K562 (cell line): ENCODE measurements at regions not wholly inside any gene's neighbourhood (a gene's known extent, or its start where the extent isn't known, plus 50 kb on each side); places are given as distances from the start of the nearest gene placed in this dataset.

Experiments
- CBX2 ChIP-seq: fragments of 200-600 bp; sonication (generic); IDR thresholded peaks from one replicate; pipeline ENCODE4 v1.6.1; 2012; ENCODE audit warnings: mild to moderate bottlenecking, low read length, inconsistent platforms; ENCODE audit not compliant: insufficient read depth, poor library complexity, severe bottlenecking
- CEBPZ ChIP-seq: fragments of 150-350 bp; IDR thresholded peaks from 2 replicates; pipeline ENCODE4 v1.6.1; 2014; ENCODE audit warnings: low read depth, mild to moderate bottlenecking, low read length, borderline replicate concordance
- FUS ChIP-seq: fragments of 200-400 bp; formaldehyde crosslinking; optimal IDR thresholded peaks from 2 replicates; pipeline ENCODE3; 2017; ENCODE audit warnings: low read depth, low read length
- MYC ChIP-seq, 2 experiments: fragments of 250-450 bp in 1 of 2; sonication (Bioruptor Pico) in 1 of 2; IDR thresholded peaks; 2 replicates each; pipeline versions ENCODE4 v1.5.1 to v1.6.1; 2012 to 2021; ENCODE audit warnings: low read depth in 2 of 2, borderline replicate concordance in 1 of 2, improper control_type of control experiment in 1 of 2, low read length in 1 of 2, mild to moderate bottlenecking in 1 of 2, moderate library complexity in 1 of 2
- NBN ChIP-seq: fragments of 450-650 bp; IDR thresholded peaks from 2 replicates; pipeline ENCODE4 v1.6.1; 2016; ENCODE audit warnings: low read depth, mild to moderate bottlenecking
- NCOR1 ChIP-seq: fragments of 450-650 bp; IDR thresholded peaks from 2 replicates; pipeline ENCODE4 v1.6.1; 2016; ENCODE audit warnings: mild to moderate bottlenecking, moderate library complexity
- POLR2A ChIP-seq: fragments of 450-650 bp; conservative IDR thresholded peaks from 2 replicates; pipeline ENCODE4 v1.6.1; 2016
- STAG1 ChIP-seq: sonication (generic); formaldehyde crosslinking; IDR thresholded peaks from 2 replicates; pipeline ENCODE4 v1.5.0; 2020; ENCODE audit warnings: missing genetic modification reagents, borderline replicate concordance
- ZNF398 ChIP-seq: fragments of 250-450 bp; sonication (Bioruptor Pico); IDR thresholded peaks from 2 replicates; pipeline ENCODE4 v1.8.0; 2021; ENCODE audit warnings: moderate library complexity, mild to moderate bottlenecking, inconsistent platforms
- ZNF436 ChIP-seq: fragments of 250-450, 450-650 bp; sonication (Bioruptor Pico); formaldehyde crosslinking; IDR thresholded peaks from 2 replicates; pipeline ENCODE4 v1.7.0; 2020; ENCODE audit warnings: mild to moderate bottlenecking

GRCh38 chr4:162715401-162715800 is 451.3 kb downstream of the NAF1 start:
- no peak for TF ChIP-seq STAG1
- TF ChIP-seq NCOR1: no peak
- TF ChIP-seq CEBPZ: no peak
- no peak for TF ChIP-seq POLR2A
- no peak for TF ChIP-seq ZNF436 (CRISPR knock-in tag)
- no peak for TF ChIP-seq NBN
- TF ChIP-seq MYC (IDR thresholded peaks at IDR 0.05; ENCODE audit: low read depth, low read length): no peak
- TF ChIP-seq MYC (CRISPR knock-in tag; IDR thresholded peaks at IDR 0.05; ENCODE audit: borderline replicate concordance, low read depth): no peak
- no peak for TF ChIP-seq ZNF398 (CRISPR knock-in tag)
- TF ChIP-seq CBX2: no peak
- no peak for TF ChIP-seq FUS
